ENCODE measurements at regions not wholly inside any gene's neighbourhood (a gene's known extent, or its start where the extent isn't known, plus 50 kb on each side); places are given as distances from the start of the nearest gene placed in this dataset.

- H3K27ac Mint-ChIP-seq = no peak overlapping the region
- ATAC-seq (replicated peaks) = peak; percentile 5 to 34
- H3K4me1 Mint-ChIP-seq = no peaks in the 10 kb centered on the region
- H3K36me3 Mint-ChIP-seq = no peaks in the 10 kb centered on the region
- no peaks in the 10 kb centered on the region for H3K27me3 Mint-ChIP-seq
- DNase-seq = no peak
- H3K9me3 Mint-ChIP-seq = peaks cover 0 to 3% of the 10 kb centered on the region in 2 donors
- no peak overlapping the region for H3K4me3 Mint-ChIP-seq
Measured at GRCh38 chrX:572538-573124, 58.0 kb upstream of the SHOX start.

GRCh38 chrX:574251-574650 lies 56.3 kb upstream of the SHOX start:
- no peak overlapping the region for H3K27ac Mint-ChIP-seq
- no peaks in the 10 kb centered on the region for H3K4me1 Mint-ChIP-seq
- DNase-seq (no peak), ATAC-seq (replicated peaks) (peak in 1 of 2 donors; percentile 41)
- H3K27me3 Mint-ChIP-seq = peaks cover 4 to 7% of the 10 kb centered on the region in 2 donors
- H3K36me3 Mint-ChIP-seq = no peaks in the 10 kb centered on the region
- H3K9me3 Mint-ChIP-seq = peaks cover 0 to 5% of the 10 kb centered on the region in 2 donors
- no peak overlapping the region for H3K4me3 Mint-ChIP-seq

- H3K36me3 Mint-ChIP-seq = no peaks in the 10 kb centered on the region
- H3K4me1 Mint-ChIP-seq = no peaks in the 10 kb centered on the region
- no peak for DNase-seq
- peaks cover 0 to 5% of the 10 kb centered on the region in 2 donors for H3K9me3 Mint-ChIP-seq
- peaks cover 4 to 7% of the 10 kb centered on the region in 2 donors for H3K27me3 Mint-ChIP-seq
- H3K27ac Mint-ChIP-seq = no peak overlapping the region
- no peak overlapping the region for H3K4me3 Mint-ChIP-seq
- ATAC-seq (replicated peaks) = peak in 1 of 2 donors; percentile 12
Measured at GRCh38 chrX:574830-575229, 55.8 kb upstream of the SHOX start.

GRCh38 chrX:576904-577560 lies 53.6 kb upstream of the SHOX start:
- no peak overlapping the region for H3K4me3 Mint-ChIP-seq
- no peak for ATAC-seq (replicated peaks)
- H3K27ac Mint-ChIP-seq = no peak overlapping the region

GRCh38 chrX:578531-578930 lies 52.1 kb upstream of the SHOX start:
- Mint-ChIP-seq H3K4me1 (no peaks in the 10 kb centered on the region), H3K4me3 (no peak overlapping the region), H3K27ac (no peak overlapping the region), H3K36me3 (no peaks in the 10 kb centered on the region), H3K9me3 (peaks cover 0 to 5% of the 10 kb centered on the region in 2 donors), H3K27me3 (peaks cover 4 to 7% of the 10 kb centered on the region in 2 donors)
- ATAC-seq (replicated peaks) = no peak
- no peak for DNase-seq

More at GRCh38 chrX:576904-577560, 53.6 kb upstream of the SHOX start:
- peaks cover 0 to 5% of the 10 kb centered on the region in 2 donors for H3K9me3 Mint-ChIP-seq
- H3K36me3 Mint-ChIP-seq = no peaks in the 10 kb centered on the region
- H3K27me3 Mint-ChIP-seq = peaks cover 4 to 7% of the 10 kb centered on the region in 2 donors
- no peak for DNase-seq
- H3K4me1 Mint-ChIP-seq = no peaks in the 10 kb centered on the region

GRCh38 chrX:580030-580429 lies 50.6 kb upstream of the SHOX start:
- Mint-ChIP-seq H3K9me3 (peaks cover 0 to 5% of the 10 kb centered on the region in 2 donors), H3K36me3 (no peaks in the 10 kb centered on the region), H3K27me3 (peaks cover 4 to 7% of the 10 kb centered on the region in 2 donors), H3K4me3 (no peak overlapping the region), H3K27ac (no peak overlapping the region), H3K4me1 (no peaks in the 10 kb centered on the region)
- DNase-seq (no peak), ATAC-seq (replicated peaks) (no peak)
